Stimulated activated CD4-positive, alpha-beta T cell treated with anti-CD3 and anti-CD28 coated beads, Interleukin-4, amount 100 ng/mL, for 4 hours (primary cell): ENCODE measurements at regions not wholly inside any gene's neighbourhood (a gene's known extent, or its start where the extent isn't known, plus 50 kb on each side); places are given as distances from the start of the nearest gene placed in this dataset.
A peak's percentile ranks its signal among the peaks of the same experiment; 100 is the strongest.
"Not testable (repeated sequence)": the region's sequence is repeated elsewhere in the genome, so short reads cannot be mapped to it uniquely, and the experiment has no call there.

Experiments used
- DNase-seq, 2 experiments: peaks; one replicate each; pipeline ENCODE4 v3.0.0-alpha.2; 2020

GRCh38 chr2:146621656-146622055 is 1223.2 kb upstream of the ACVR2A start:
- DNase-seq = no peak

- no peak for DNase-seq
Observed at GRCh38 chr2:146615778-146616177, 1229.1 kb upstream of the ACVR2A start.

GRCh38 chr2:146608490-146608889 is 1236.3 kb upstream of the ACVR2A start:
- no peak for DNase-seq

- no peak for DNase-seq
Observed at GRCh38 chr2:146604521-146604920, 1240.3 kb upstream of the ACVR2A start.

- DNase-seq = no peak
Observed at GRCh38 chr2:146602856-146603255, 1242.0 kb upstream of the ACVR2A start.

- DNase-seq = no peak
Observed at GRCh38 chr2:146602383-146602782, 1242.4 kb upstream of the ACVR2A start.

GRCh38 chr2:146598791-146599190 is 1246.0 kb upstream of the ACVR2A start:
- DNase-seq = no peak

- no peak for DNase-seq
Observed at GRCh38 chr2:146597291-146597690, 1247.5 kb upstream of the ACVR2A start.

- no peak for DNase-seq
Observed at GRCh38 chr2:146591908-146592307, 1252.9 kb upstream of the ACVR2A start.

GRCh38 chr2:146587291-146587713 is 1257.5 kb upstream of the ACVR2A start:
- peak in 1 of 2 experiments; percentile 0 for DNase-seq

GRCh38 chr2:146584316-146584715 is 1260.5 kb upstream of the ACVR2A start:
- DNase-seq = no peak

- no peak for DNase-seq
Observed at GRCh38 chr2:146579147-146579930, 1265.5 kb upstream of the ACVR2A start.

GRCh38 chr2:146576339-146577111 is 1268.3 kb upstream of the ACVR2A start:
- no peak for DNase-seq

GRCh38 chr2:146572598-146572997 is 1272.2 kb upstream of the ACVR2A start:
- no peak for DNase-seq

GRCh38 chr2:146561996-146562395 is 1282.8 kb upstream of the ACVR2A start:
- no peak for DNase-seq

GRCh38 chr2:146547236-146547635 is 1297.6 kb upstream of the ACVR2A start:
- no peak for DNase-seq

- DNase-seq = no peak
Observed at GRCh38 chr2:146544701-146545100, 1300.1 kb upstream of the ACVR2A start.

- no peak for DNase-seq
Observed at GRCh38 chr2:146541896-146542295, 1302.9 kb upstream of the ACVR2A start.

GRCh38 chr2:146540271-146540932 is 1304.4 kb upstream of the ACVR2A start:
- no peak for DNase-seq

GRCh38 chr2:146539739-146540138 is 1305.1 kb upstream of the ACVR2A start:
- not testable (repeated sequence) for DNase-seq

- no peak for DNase-seq
Observed at GRCh38 chr2:146537477-146537876, 1307.4 kb upstream of the ACVR2A start.

GRCh38 chr2:146532509-146533147 is 1312.2 kb upstream of the ACVR2A start:
- DNase-seq = no peak

GRCh38 chr2:146532009-146532408 is 1312.8 kb upstream of the ACVR2A start:
- no peak for DNase-seq
